KBM-7 (cell line): ENCODE measurements at regions not wholly inside any gene's neighbourhood (a gene's known extent, or its start where the extent isn't known, plus 50 kb on each side); places are given as distances from the start of the nearest gene placed in this dataset.
"Not testable (repeated sequence)": the region's sequence is repeated elsewhere in the genome, so short reads cannot be mapped to it uniquely, and the experiment has no call there.

ENCODE experiments used
- DNase-seq: peaks from one replicate; pipeline ENCODE4 v3.0.0-alpha.2; 2015
- in situ Hi-C: fragments of 300-500 bp; cut with MboI; formaldehyde crosslinking; loops from 2 replicates; pipeline ENCODE4 v1.14.3; 2020; ENCODE audit warnings: low sequenced_read_pairs, low pct_unique_long_range_greater_than_20kb, mixed read lengths

DNA sequence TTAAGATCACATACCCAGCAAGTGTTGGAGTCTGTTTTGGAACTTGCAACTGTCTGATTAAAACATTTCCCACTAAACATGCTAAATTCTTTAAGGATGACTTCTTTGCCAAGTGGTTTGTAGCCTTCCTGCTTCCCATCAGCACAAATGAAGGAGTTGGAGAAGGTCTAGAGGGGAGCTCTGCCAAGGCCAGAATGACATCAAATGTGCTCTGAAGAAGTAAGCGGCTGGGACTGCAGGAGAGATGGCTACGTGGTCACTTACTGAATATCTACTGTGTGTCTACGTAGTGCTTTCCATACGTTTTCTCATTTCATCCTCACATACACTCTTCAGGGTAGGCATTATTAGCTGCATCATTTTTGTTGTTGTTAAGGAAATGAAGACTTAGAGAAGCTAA lies 135.7 kb upstream of the NLRP1 start:
- no peak for DNase-seq
- in situ Hi-C loops: no loop called here

DNA sequence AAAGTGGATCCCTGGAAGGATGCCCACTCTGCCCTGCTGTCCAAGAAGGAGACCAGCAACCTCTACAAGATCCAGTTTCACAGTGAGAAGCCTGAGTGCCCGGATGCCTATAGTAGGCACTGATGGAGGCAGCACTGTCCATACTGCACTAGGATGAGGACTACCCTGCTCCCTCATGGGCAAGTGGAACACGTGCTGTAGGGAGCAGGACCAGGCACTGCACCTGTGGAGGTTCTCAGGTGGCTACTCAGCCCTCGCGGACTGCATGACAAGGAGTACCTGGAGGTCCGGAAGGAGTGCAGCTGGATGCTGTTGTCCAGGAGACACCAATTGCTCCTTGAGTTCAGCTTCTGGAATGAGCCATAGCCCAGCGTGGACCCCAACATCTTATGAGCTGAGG lies 146.1 kb upstream of the NLRP1 start:
- in situ Hi-C loops: no loop called here
- no peak for DNase-seq

DNA sequence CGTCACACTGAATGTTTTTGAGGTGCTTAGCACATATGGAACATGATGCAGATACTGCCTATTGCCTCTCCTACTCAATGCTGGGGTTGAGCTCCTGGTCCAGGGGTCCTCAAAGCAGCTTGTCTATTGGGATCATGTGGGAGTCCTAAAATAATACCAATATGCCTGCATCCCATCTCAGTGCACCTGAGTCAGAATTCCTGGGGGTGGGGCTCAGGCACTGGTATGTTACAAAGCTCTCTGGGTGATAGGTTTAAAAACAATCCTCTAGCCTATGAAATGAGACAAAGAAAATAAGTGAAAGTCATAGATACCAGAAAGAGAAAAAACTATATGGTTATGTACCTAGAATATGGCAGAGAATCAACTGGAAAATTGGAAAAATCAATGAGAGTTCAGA lies 156.6 kb upstream of the NLRP1 start:
- in situ Hi-C loops: no loop called here
- DNase-seq: no peak

DNA sequence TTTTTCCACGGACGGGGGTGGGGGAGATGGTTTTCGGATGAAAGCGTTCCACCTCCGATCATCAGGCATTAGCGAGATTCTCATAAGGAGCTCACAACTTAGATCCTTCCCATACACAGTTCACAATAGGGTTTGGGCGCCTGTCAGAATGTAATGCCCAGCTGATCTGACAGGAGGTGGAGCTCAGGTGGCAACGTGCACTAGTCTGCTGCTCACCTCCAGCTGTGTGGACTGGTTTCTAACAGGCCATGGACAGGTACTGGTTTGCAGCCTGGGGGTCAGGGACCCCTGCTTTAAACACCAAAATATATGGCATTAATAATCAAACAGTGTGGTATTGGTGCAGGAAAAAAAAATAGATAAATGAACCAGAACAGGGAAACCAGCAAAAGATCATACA lies 157.5 kb upstream of the NLRP1 start:
- DNase-seq: no peak
- in situ Hi-C loops: no loop called here

DNA sequence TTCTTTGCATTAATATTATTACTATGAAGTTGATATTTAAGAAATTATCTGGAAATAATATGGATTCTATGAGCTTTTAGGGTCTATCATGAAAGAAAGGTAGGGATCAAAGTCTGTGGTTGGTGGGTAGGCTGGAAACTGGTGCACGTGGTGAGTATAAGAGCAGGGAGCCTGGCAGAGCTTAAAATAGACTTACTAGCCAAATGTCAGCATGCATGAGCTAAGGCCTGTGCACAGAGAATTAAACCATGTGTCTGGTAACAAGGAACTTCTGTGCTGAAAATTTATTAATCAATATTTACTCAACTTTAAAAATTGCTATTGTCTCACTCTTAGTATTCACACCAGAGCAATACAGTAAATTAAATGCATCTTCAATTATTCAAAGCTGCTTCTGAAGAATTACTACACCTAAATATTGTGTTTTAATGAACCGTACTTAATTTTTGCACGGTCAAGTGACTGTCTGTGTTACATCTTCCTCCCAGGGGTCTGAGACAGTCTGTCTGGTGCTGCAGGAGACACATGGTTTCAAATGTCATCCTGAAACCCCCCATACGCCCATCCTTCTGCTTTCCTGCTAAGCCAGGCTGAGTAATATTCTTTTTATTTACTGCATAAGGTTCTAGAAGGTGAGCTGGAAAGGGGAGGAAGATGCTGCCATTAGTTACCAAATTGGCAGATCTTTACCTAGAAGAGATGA lies 161.0 kb upstream of the NLRP1 start:
- in situ Hi-C loops: no loop called here
- no peak for DNase-seq

DNA sequence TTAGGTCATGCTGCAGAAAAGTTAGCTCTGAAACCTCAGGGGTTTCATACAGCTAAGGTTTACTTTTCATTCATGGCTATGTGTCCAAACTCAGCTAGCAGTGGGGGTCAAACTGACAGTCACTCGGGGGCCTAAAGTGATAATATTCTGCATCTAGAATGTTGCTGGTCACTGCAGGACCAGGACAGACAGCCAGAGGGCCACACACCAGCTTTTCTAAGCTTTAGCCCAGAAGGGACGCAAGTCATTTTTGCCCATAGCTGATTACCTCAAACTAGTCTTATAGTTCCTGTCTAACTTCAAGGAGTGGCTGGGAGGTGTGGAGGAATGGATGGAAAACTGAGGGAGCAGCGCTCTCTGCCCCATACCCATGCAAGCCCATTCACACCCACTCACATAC lies 163.0 kb upstream of the NLRP1 start:
- DNase-seq: no peak
- in situ Hi-C loops: no loop called here

DNA sequence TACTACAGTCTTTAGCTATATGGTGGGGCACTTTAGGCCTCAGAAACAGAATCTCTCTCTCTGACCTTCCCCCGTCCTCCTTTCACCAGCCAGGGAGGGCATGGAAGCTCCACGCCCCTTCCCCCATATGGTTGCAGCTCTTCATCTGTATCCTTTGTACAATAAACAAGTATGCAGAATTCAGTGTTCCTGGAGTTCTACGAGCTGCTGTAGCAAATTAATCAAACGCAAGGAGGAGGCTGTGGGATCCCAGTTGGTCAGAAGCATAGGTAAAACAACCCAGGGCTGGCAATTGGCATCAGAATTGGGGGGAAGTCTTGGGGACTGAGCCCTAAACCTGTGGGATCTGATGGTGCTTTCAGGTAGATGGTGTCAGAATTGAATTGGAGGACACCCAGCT lies 163.7 kb upstream of the NLRP1 start:
- in situ Hi-C loops: no loop called here
- DNase-seq: no peak

DNA sequence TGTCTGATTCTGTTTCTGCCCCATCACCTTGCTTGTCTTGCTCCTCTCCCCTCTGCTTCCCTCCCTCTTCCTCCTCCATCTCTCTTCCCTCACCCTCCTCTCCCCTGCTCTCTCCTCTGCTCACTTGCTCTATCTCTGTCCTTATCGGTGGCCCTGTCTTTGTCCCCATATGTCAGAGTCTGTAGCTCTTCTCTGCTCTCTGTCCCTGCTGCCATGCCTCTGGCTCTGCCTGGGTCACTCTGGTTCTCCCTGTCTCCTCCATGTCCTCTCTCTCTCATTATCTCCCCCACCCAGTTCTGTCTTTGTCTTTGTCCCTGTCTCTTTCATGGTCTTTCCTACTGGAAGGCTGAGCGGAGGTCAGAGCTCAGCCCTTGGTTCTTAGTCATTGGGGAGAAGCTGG lies 169.1 kb upstream of the NLRP1 start:
- DNase-seq: no peak
- in situ Hi-C loops: no loop called here

DNA sequence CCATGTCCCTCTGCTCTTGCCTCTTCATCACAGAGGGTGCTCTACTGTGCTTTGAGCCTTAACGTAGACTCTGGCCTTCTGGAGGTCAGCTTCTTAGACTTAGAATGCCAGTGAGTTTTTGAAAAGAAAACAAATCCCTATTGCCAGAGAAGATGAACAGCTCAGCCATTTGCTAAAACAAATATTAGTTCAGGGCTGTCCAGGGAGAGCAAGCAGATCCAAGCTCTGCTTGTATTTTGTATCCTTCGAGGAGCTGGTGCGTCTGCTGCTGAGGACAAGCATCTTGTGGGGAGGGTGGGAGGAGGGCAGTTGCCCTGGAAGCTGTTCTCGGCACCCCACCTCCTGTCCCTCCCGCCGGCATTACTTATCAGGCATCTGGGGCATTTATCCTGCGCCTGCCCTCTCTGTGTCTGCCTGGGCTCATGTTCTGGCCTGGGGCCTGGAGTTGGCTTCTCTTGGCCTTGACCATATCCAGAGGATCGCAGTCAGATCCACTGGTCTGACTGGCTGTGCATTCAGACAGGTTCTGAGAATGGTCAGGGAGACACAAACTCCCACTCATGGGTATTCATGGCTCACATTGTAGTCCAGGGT lies 173.1 kb upstream of the NLRP1 start:
- in situ Hi-C loops: no loop called here
- DNase-seq: no peak

DNA sequence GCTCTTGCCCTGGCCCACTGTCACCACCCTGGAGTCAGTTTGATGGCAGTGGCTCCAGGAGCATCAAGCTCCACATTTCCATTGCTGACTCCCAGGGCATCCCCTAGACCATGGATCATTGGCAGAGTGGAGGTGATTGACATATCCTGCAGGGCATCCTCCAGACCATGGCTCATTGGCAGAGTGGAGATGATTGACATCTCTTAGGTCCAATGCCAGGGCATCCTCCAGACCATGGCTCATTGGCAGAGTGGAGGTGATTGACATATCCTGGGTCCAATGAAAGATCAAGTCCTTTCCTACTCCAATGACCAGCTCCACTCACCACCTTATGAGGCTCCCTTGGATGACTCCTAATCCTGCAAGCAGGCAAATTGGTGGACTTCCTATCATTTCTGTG lies 174.3 kb upstream of the NLRP1 start:
- DNase-seq: no peak
- in situ Hi-C loops: no loop called here

DNA sequence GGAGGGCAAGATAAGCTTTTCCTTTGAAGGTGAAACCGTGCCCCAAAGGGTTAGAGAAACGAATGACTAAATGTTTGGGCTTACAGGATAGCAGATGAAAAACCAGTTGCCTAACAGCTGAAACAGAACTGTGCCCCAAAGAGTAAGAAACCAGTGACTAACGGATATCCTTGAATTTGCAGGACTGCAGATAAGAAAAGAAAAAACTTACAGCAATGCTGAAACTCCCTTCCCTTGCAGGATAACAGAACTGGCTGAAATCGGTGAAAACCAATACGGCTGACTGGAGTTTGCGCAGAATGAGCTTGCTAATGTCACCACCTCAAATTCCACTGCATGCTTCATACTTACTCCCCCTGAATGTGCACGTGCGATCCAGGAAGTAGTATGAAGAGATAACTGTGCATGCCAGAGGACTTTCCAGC lies 175.2 kb upstream of the NLRP1 start:
- DNase-seq: no peak
- in situ Hi-C loops: no loop called here

DNA sequence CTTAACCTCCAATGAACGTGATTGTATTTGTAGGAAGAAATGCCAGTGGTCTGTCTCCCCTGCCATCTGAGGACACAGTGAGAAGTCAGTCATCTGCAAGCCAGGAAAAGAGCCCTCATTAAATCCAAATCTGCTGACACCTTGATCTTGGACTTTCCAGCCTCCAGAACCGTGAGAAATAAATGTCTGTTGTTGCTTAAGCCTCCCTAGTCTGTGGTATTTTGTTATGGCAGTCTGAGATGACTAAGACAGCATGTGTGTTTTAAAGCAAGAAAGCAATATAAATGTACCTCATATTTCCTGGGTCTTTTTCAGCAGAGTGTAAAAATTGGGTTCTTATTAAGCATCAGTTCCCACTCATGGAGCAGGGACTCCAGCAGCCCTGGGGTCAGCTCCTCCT lies 177.9 kb upstream of the NLRP1 start:
- no peak for DNase-seq
- in situ Hi-C loops: no loop called here

DNA sequence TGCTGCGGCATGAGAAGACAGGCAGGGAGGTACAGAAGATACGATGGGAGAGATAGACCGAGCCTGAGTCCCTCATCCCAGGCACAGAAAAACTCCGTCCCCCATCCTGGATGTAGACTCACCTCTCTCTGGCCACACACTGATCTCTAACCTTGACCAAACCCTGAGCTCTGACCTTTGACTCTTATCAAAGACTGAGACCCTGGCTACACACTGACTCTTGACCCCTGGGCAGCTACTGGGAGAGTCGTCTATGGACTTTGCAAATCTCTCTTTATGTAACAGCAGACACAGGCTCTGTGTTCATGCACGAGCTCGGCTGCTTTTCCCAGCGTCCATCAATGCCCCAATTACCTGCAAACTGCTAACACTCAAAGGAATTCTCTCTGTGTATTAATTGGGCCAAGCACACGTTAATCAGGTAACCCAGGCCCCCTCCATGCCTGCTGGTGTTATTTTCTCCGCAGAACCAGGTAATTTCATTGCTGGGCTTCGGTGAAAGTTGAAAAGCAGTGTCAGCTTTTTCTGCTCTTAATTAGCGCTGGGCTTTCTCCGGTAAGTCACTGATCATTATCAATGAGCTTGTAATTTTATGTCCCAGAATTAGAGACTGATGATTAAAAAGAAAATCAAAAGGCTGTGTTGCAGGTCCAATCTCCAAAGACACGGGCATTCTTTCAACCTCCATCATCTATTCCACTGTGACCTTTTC lies 179.4 kb upstream of the NLRP1 start:
- DNase-seq: no peak
- in situ Hi-C loops: no loop called here

DNA sequence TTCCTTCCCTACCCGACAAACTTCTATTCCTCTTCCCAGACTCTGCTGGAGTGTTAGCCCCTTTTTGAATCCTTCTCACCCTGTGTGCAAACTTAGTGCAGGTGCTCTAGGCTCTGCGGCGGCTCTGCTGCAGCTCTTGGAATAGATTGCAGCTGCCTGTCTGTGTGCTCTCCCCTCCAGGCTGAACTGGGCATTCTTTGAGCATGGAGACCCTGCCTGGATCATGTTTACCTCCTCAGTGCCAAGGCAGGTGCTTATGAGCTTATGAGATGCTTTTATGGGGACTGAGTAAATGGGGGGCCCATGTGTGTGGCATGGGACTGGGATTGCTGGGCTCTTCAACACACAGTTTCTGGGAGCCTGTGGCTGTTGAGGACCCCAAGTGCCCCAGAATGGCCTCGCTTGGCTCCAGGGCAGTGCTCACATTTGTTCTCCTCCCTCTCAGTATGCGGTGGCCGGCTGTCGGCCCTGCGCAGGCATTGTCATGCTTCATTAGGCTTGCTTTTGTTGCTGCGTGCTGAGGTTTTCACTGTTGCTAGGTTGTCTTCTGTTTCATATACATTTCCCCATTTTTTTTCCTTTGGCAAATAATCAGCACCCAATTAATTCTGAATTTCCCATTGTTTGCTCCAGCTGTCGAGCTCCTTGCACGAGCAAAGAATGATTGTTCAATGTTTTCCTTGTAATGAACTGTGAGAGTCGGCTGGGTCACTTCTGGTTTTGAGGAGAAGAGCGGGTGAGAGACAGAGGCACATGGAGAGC lies 185.5 kb upstream of the NLRP1 start:
- no peak for DNase-seq
- in situ Hi-C loops: no loop called here

DNA sequence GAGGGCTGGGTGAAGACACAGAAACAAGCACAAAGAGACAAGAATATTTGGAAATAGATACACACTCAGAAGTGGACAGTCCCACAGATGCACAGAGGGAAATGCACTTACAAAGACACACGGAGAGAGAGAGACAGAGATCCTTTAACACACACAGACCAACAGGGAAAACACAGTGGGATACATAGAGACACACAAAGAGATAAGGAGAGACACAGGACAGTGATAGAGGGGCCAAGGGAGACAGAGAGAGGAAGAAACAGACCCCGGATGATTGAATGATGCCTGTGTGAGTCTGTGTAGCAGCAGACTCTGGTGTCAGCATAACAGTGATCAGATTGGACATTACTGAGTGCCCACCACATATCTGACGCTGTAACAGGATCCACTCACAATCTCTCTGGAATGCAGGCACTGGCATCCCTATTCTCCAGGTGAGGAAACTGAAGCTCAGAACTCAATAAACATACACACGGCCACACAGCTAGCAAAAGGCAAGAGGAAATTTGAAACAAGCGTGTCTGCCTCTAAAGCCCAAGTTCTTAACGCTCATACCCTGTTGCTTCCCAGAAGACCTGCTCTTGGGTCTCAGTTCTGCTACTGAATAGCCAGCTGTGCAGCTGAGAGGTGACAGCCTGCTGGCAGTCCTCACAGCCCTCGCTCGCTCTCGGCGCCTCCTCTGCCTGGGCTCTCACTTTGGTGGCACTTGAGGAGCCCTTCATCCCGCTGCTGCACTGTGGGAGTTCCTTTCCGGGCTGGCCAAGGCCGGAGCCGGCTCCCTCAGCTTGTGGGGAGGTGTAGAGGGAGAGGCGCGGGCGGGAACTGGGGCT lies 186.3 kb upstream of the NLRP1 start:
- DNase-seq: no peak
- in situ Hi-C loops: no loop called here

DNA sequence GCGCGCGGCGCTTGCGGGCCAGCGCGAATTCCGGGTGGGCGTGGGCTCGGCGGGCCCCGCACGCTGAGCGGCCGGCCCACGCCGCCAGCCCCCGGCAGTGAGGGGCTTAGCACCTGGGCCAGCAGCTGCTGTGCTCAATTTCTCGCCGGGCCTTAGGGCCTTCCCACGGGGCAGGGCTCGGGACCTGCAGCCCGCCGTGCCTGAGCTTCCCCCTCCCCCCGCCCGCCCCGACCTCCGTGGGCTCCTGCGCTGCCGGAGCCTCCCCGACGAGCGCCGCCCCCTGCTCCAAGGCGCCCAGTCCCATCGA lies 186.9 kb upstream of the NLRP1 start:
- DNase-seq, in situ Hi-C loops: not testable (repeated sequence)

DNA sequence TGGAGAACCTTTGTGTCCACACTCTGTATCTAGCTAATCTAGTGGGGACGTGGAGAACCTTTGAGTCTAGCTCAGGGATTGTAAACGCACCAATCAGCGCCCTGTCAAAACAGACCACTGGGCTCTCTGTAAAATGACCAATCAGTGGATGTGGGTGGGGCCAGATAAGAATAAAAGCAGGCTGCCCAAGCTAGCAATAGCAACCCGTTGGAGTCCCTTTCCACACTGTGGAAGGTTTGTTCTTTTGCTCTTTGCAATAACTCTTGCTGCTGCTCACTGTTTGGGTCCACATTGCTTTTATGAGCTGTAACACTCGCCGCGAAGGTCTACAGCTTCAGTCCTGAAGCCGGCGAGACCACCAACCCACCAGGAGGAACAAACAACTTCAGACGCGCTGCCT lies 187.7 kb upstream of the NLRP1 start:
- DNase-seq, in situ Hi-C loops: not testable (repeated sequence)

DNA sequence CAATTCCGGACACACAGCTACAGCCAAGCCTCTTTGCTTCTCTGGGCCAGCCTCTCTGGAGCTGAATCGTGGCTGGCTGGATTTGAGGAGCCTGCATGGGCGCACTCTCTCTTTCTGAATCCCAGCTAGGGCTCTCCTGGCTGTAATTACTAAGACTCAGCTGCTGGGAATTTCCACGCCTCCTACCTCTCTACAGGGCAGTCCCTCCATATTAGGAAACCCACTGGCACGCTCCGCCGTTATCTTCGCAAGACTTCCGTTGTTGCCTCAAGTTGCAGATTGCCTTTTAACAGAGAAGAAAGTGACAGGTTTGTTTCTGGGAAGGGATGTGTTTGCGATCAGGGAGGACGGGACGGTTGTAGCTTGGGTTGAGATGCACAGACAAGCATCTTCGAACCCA lies 188.4 kb upstream of the NLRP1 start:
- DNase-seq: no peak

DNA sequence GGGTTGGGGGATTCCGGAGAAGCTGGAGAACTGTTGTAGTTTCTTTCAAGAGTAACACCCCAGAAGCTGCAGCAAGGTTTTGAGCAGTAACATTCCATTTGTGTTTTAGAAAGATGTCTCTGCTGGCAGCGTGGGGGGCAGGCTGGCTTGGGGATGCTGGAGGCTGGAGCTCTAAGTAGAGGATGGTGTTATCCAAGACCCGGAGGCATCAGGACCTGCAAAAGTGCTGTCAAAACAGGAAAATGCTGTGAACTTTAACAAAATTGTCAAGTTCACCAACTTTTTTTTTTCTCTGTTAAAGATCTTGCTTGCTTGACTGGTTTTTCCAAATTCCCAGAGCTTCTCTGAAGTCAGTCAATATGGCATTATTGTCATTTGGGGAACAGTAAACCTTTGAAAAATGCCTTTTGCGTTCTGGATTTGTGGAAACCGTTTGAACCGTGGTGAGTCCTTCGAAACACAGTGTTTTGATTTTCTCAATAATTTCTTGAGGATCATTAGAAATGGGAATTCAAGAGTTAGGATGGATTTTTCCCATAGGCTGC lies 189.6 kb upstream of the NLRP1 start:
- in situ Hi-C loops: no loop called here
- no peak for DNase-seq

More for the DNA sequence above, 188.4 kb upstream of the NLRP1 start:
- in situ Hi-C loops: no loop called here
